ENCODE measurements at regions not wholly inside any gene's neighbourhood (a gene's known extent, or its start where the extent isn't known, plus 50 kb on each side); places are given as distances from the start of the nearest gene placed in this dataset.

DNA sequence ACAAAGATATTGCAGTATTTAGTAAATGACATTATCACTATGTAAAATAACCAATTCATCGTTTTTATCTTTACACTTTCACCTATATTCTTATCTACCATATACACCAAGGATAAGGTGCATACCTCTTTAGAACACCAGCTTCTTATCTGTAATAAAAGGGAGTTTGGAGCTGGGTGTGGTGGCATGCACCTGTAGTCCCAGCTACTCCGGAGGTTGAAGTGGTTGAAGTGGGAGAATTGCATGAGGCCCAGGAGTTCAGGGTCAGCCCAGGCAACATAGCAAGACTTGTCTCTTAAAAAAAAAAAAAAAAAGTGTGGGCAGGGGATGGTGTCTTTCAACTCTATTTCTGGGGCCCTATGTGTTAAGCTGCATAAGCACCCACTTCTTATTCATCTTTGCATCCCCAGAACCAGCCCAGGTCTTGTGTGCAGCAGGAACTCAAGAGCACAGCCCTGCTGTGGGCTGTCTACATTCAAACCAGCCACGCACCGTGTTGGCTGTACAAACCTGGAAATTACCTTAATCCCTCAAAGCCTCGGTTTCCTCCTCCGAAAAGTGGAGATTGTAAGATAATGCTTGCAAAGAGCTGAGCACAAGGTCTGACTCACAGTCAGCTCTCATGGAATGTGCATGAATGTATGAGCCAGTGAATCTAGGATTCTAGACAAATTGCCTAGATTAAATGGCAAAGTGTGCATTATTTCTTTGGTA is 256.6 kb upstream of the FOXN3 start:
- TF ChIP-seq, protein P1, sequence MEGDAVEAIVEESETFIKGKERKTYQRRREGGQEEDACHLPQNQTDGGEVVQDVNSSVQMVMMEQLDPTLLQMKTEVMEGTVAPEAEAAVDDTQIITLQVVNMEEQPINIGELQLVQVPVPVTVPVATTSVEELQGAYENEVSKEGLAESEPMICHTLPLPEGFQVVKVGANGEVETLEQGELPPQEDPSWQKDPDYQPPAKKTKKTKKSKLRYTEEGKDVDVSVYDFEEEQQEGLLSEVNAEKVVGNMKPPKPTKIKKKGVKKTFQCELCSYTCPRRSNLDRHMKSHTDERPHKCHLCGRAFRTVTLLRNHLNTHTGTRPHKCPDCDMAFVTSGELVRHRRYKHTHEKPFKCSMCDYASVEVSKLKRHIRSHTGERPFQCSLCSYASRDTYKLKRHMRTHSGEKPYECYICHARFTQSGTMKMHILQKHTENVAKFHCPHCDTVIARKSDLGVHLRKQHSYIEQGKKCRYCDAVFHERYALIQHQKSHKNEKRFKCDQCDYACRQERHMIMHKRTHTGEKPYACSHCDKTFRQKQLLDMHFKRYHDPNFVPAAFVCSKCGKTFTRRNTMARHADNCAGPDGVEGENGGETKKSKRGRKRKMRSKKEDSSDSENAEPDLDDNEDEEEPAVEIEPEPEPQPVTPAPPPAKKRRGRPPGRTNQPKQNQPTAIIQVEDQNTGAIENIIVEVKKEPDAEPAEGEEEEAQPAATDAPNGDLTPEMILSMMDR (IDR thresholded peaks at IDR 0.05): no peak
- no peak for TF ChIP-seq EP300 (IDR thresholded peaks at IDR 0.05)
- TF ChIP-seq POLR2A (IDR thresholded peaks at IDR 0.05; ENCODE audit: low read depth): no peak

Measured in esophagus muscularis mucosa (tissue), 4 donors.